WTC11 (cell line): ENCODE measurements at regions not wholly inside any gene's neighbourhood (a gene's known extent, or its start where the extent isn't known, plus 50 kb on each side); places are given as distances from the start of the nearest gene placed in this dataset.

Experiments used
- ATAC-seq: fragments of 200-7000 bp; cut with Tn5 transposase; 2 replicates; pipeline ENCODE4 v1.10.0; 2021; ENCODE audit warnings: mild to moderate bottlenecking, moderate library complexity
- CTCF ChIA-PET: fragments of 300-600 bp; sonication (Branson Sonifier 250); formaldehyde crosslinking; loops from one replicate; lab custom pipeline; 2021; ENCODE audit warnings: antibody characterized with exemption; lab: Charles Lee
- POLR2A ChIA-PET: fragments of 350-600 bp; sonication (Branson Sonifier 250); formaldehyde crosslinking; loops from one replicate; lab custom pipeline; 2021; ENCODE audit warnings: antibody characterized with exemption; lab: Charles Lee
- DNase-seq: peaks from one replicate; pipeline ENCODE4 v3.0.0; 2021; ENCODE audit warnings: low spot score
- H3K27ac Mint-ChIP-seq: 2 replicates; pipeline ENCODE4 v1.8.0; 2021; ENCODE audit warnings: mixed read lengths
- H3K27me3 Mint-ChIP-seq: 2 replicates; pipeline ENCODE4 v1.8.0; 2021; ENCODE audit warnings: low read depth, mild to moderate bottlenecking, moderate library complexity, mixed read lengths
- H3K36me3 Mint-ChIP-seq: 2 replicates; pipeline ENCODE4 v1.8.0; 2021; ENCODE audit warnings: mixed read lengths
- H3K4me1 Mint-ChIP-seq: 2 replicates; pipeline ENCODE4 v1.8.0; 2022; ENCODE audit warnings: mixed read lengths
- H3K4me3 Mint-ChIP-seq: 2 replicates; pipeline ENCODE4 v1.8.0; 2021; ENCODE audit warnings: mild to moderate bottlenecking, moderate library complexity, mixed read lengths
- H3K9me3 Mint-ChIP-seq: 2 replicates; pipeline ENCODE4 v1.8.0; 2021; ENCODE audit warnings: mixed read lengths
- AFF4 ChIP-seq: sonication (generic); formaldehyde crosslinking; IDR thresholded peaks from 2 replicates; pipeline ENCODE4 v1.8.1; 2023; ENCODE audit warnings: mild to moderate bottlenecking, missing genetic modification reagents, borderline replicate concordance
- AR ChIP-seq: fragments of 250-450 bp; sonication (Bioruptor Pico); IDR thresholded peaks from 2 replicates; pipeline ENCODE4 v1.9.0; 2021; ENCODE audit warnings: mild to moderate bottlenecking
- ATF1 ChIP-seq: sonication (generic); formaldehyde crosslinking; IDR thresholded peaks from 2 replicates; pipeline ENCODE4 v1.8.1; 2023; ENCODE audit warnings: mild to moderate bottlenecking, moderate library complexity, missing genetic modification reagents
- ATF3 ChIP-seq: sonication (generic); formaldehyde crosslinking; conservative IDR thresholded peaks from 2 replicates; pipeline ENCODE4 v1.8.1; 2022; ENCODE audit warnings: mild to moderate bottlenecking, missing genetic modification reagents
- CBFB ChIP-seq: sonication (generic); formaldehyde crosslinking; IDR thresholded peaks from 2 replicates; pipeline ENCODE4 v1.8.1; 2022; ENCODE audit warnings: mild to moderate bottlenecking, low read depth, missing genetic modification reagents
- CDX4 ChIP-seq: fragments of 250-450 bp; sonication (Bioruptor Pico); IDR thresholded peaks from 2 replicates; pipeline ENCODE4 v1.9.0; 2021; ENCODE audit warnings: moderate library complexity, mild to moderate bottlenecking, inconsistent platforms, borderline replicate concordance
- FOXP4 ChIP-seq: sonication (generic); formaldehyde crosslinking; IDR thresholded peaks from 2 replicates; pipeline ENCODE4 v1.8.0; 2022; ENCODE audit warnings: mild to moderate bottlenecking, missing genetic modification reagents
- NFATC4 ChIP-seq: fragments of 250-450 bp; sonication (Bioruptor Pico); IDR thresholded peaks from 2 replicates; pipeline ENCODE4 v1.9.0; 2021; ENCODE audit warnings: mild to moderate bottlenecking
- NFE2L1 ChIP-seq: sonication (generic); formaldehyde crosslinking; IDR thresholded peaks from 2 replicates; pipeline ENCODE4 v1.8.1; 2023; ENCODE audit warnings: missing genetic modification reagents
- SMAD3 ChIP-seq: sonication (generic); formaldehyde crosslinking; IDR thresholded peaks from 2 replicates; pipeline ENCODE4 v1.8.0; 2022; ENCODE audit warnings: missing genetic modification reagents, mild to moderate bottlenecking, borderline replicate concordance
- SMAD4 ChIP-seq: sonication (generic); formaldehyde crosslinking; IDR thresholded peaks from 2 replicates; pipeline ENCODE4 v1.8.0; 2022; ENCODE audit warnings: mild to moderate bottlenecking, missing genetic modification reagents
- SOX15 ChIP-seq: fragments of 250-450 bp; sonication (Bioruptor Pico); IDR thresholded peaks from 2 replicates; pipeline ENCODE4 v1.9.0; 2021; ENCODE audit warnings: mild to moderate bottlenecking
- TCF7 ChIP-seq: sonication (generic); formaldehyde crosslinking; IDR thresholded peaks from 2 replicates; pipeline ENCODE4 v1.8.0; 2022; ENCODE audit warnings: mild to moderate bottlenecking, low read depth, missing genetic modification reagents, moderate library complexity
- ZBTB21 ChIP-seq: sonication (generic); formaldehyde crosslinking; IDR thresholded peaks from 2 replicates; pipeline ENCODE4 v1.8.1; 2023; ENCODE audit warnings: mild to moderate bottlenecking, missing genetic modification reagents, borderline replicate concordance
- ZNF281 ChIP-seq: sonication (generic); formaldehyde crosslinking; IDR thresholded peaks from 2 replicates; pipeline ENCODE4 v1.8.0; 2023; ENCODE audit warnings: mild to moderate bottlenecking, missing genetic modification reagents

- TF ChIP-seq AR: no peak
- TF ChIP-seq CDX4: no peak
- TF ChIP-seq, all 79 proteins: peak for 0
These were observed 291.2 kb upstream of the SALL1 start (continued) for GRCh38 chr16:51442141-51442870.

- Mint-ChIP-seq H3K9me3 (no peaks in the 10 kb centered on the region), H3K4me3 (peak overlapping the region; percentile 64), H3K27ac (peak overlapping the region; percentile 87)
- POLR2A ChIA-PET: no interaction called here
- TF ChIP-seq SOX15 (CRISPR knock-in tag) (no peak), NFE2L1 (no peak), FOXP4 (no peak), AFF4 (no peak), CBFB (CRISPR knock-in tag) (no peak), ATF1 (CRISPR knock-in tag) (no peak), TCF7 (CRISPR knock-in tag) (no peak)
- TF ChIP-seq, all 79 proteins: peak for 0
- peak; percentile 75 for ATAC-seq
- Mint-ChIP-seq H3K4me1 (peaks cover 69% of the 10 kb centered on the region), H3K27me3 (no peaks in the 10 kb centered on the region), H3K36me3 (no peaks in the 10 kb centered on the region)
- peak; percentile 18 for DNase-seq
- CTCF ChIA-PET: interaction anchor here (0.6 kb wide), 1 partner anchor 85 kb away, joined by 3 read pairs; no protein-coding TSS in a partner anchor
These were observed 289.2 kb upstream of the SALL1 start for GRCh38 chr16:51440131-51440889.

GRCh38 chr16:51439271-51439670 lies 288.2 kb upstream of the SALL1 start:
- H3K4me1 Mint-ChIP-seq: peaks cover 66% of the 10 kb centered on the region
- no peaks in the 10 kb centered on the region for H3K36me3 Mint-ChIP-seq
- POLR2A ChIA-PET: no interaction called here
- H3K27me3 Mint-ChIP-seq: no peaks in the 10 kb centered on the region
- H3K4me3 Mint-ChIP-seq: no peak overlapping the region
- no peaks in the 10 kb centered on the region for H3K9me3 Mint-ChIP-seq
- CTCF ChIA-PET: no interaction called here
- no peak for TF ChIP-seq ZNF281 (CRISPR knock-in tag)
- no peak for TF ChIP-seq SMAD3 (CRISPR knock-in tag)
- no peak for TF ChIP-seq ZBTB21 (CRISPR knock-in tag)
- TF ChIP-seq ATF3: no peak
- no peak for TF ChIP-seq SMAD4 (CRISPR knock-in tag)
- no peak for TF ChIP-seq NFE2L1
- TF ChIP-seq NFATC4 (CRISPR knock-in tag): no peak
- TF ChIP-seq, all 79 proteins: peak for 0
- no peak overlapping the region for H3K27ac Mint-ChIP-seq
- no peak for DNase-seq
- no peak for ATAC-seq
